CD4-positive, alpha-beta memory T cell (primary cell): ENCODE measurements at regions not wholly inside any gene's neighbourhood (a gene's known extent, or its start where the extent isn't known, plus 50 kb on each side); places are given as distances from the start of the nearest gene placed in this dataset.

Experiments
- CTCF ChIA-PET: fragments of 350-600 bp; sonication (Branson Sonifier 250); formaldehyde crosslinking; loops from one replicate; lab custom pipeline; 2021; ENCODE audit warnings: inconsistent platforms; ENCODE audit not compliant: partially characterized antibody; lab: Charles Lee
- POLR2A ChIA-PET: fragments of 350-600 bp; sonication (Branson Sonifier 250); formaldehyde crosslinking; loops from one replicate; lab custom pipeline; 2021; ENCODE audit not compliant: partially characterized antibody; lab: Charles Lee
- DNase-seq, 5 donors: peaks; one replicate each; pipeline versions ENCODE4 v3.0.0 to v3.0.0-alpha.2; 2020 to 2022; ENCODE audit warnings: mixed read lengths in 1 of 5
- H3K27ac ChIP-seq: one replicate; pipeline ENCODE4 v1.7.0; 2013; ENCODE audit warnings: low read depth, low read length
- H3K27me3 ChIP-seq: 2 replicates; pipeline ENCODE4 v1.7.0; 2013; ENCODE audit warnings: mild to moderate bottlenecking, low read length, moderate library complexity; ENCODE audit not compliant: insufficient read depth
- H3K36me3 ChIP-seq: 2 replicates; pipeline ENCODE4 v1.7.0; 2013; ENCODE audit warnings: mild to moderate bottlenecking, low read length, moderate library complexity; ENCODE audit not compliant: insufficient read depth
- H3K4me1 ChIP-seq: 2 replicates; pipeline ENCODE4 v1.7.0; 2013; ENCODE audit warnings: mild to moderate bottlenecking, low read length, moderate library complexity; ENCODE audit not compliant: insufficient read depth
- H3K4me3 ChIP-seq, 2 donors: one replicate each; pipeline ENCODE4 v1.7.0; 2013; ENCODE audit warnings: low read length in 2 of 2, mild to moderate bottlenecking in 1 of 2
- H3K9me3 ChIP-seq, 2 donors: one replicate each; pipeline ENCODE4 v1.7.0; 2013; ENCODE audit warnings: low read length in 2 of 2, control low read depth in 1 of 2; ENCODE audit not compliant: control insufficient read depth in 1 of 2
- H3K27ac Mint-ChIP-seq, 7 donors: one replicate each; pipeline ENCODE4 v1.8.0; 2020 to 2021; ENCODE audit warnings: mixed read lengths in 7 of 7, mild to moderate bottlenecking in 6 of 7, inconsistent platforms in 3 of 7, moderate library complexity in 3 of 7
- H3K27me3 Mint-ChIP-seq, 2 donors: one replicate each; pipeline ENCODE4 v1.8.0; 2020 to 2021; ENCODE audit warnings: mixed read lengths in 2 of 2
- H3K36me3 Mint-ChIP-seq, 2 donors: one replicate each; pipeline ENCODE4 v1.8.0; 2020 to 2021; ENCODE audit warnings: mixed read lengths in 2 of 2, inconsistent platforms in 1 of 2, mild to moderate bottlenecking in 1 of 2
- H3K4me1 Mint-ChIP-seq, 4 donors: one replicate each; pipeline ENCODE4 v1.8.0; 2020 to 2021; ENCODE audit warnings: mixed read lengths in 4 of 4, mild to moderate bottlenecking in 1 of 4
- H3K4me3 Mint-ChIP-seq, 8 donors: one replicate each; pipeline ENCODE4 v1.8.0; 2020 to 2021; ENCODE audit warnings: mixed read lengths in 8 of 8, mild to moderate bottlenecking in 7 of 8, moderate library complexity in 6 of 8, inconsistent platforms in 3 of 8
- H3K9me3 Mint-ChIP-seq, 8 donors: one replicate each; pipeline ENCODE4 v1.8.0; 2020 to 2021; ENCODE audit warnings: mixed read lengths in 8 of 8, mild to moderate bottlenecking in 5 of 8, inconsistent platforms in 3 of 8, moderate library complexity in 1 of 8
- intact Hi-C: fragments of 100-400 bp; cut with micrococcal nuclease; formaldehyde crosslinking; loops from one replicate; pipeline ENCODE4 v1.15.1; 2023

GRCh38 chr2:53302455-53302854 is 465.1 kb upstream of the CHAC2 start:
- no peak for DNase-seq
- Mint-ChIP-seq H3K36me3 (no peaks in the 10 kb centered on the region), H3K4me3 (no peak overlapping the region), H3K9me3 (peaks cover 0 to 3% (median 0%) of the 10 kb centered on the region in 8 donors), H3K4me1 (no peaks in the 10 kb centered on the region), H3K27me3 (no peaks in the 10 kb centered on the region), H3K27ac (no peak overlapping the region)
- no peak overlapping the region for H3K4me3 ChIP-seq
- no peaks in the 10 kb centered on the region for H3K9me3 ChIP-seq
- no peaks in the 10 kb centered on the region for H3K36me3 ChIP-seq
- ChIA-PET POLR2A (no interaction called here), CTCF (no interaction called here)
- no peaks in the 10 kb centered on the region for H3K27me3 ChIP-seq
- H3K4me1 ChIP-seq: no peaks in the 10 kb centered on the region
- intact Hi-C loops: no loop called here
- H3K27ac ChIP-seq: no peak overlapping the region

GRCh38 chr2:53289309-53290006 is 478.1 kb upstream of the CHAC2 start:
- CTCF ChIA-PET: no interaction called here
- Histone ChIP-seq H3K9me3 (no peaks in the 10 kb centered on the region), H3K36me3 (no peaks in the 10 kb centered on the region), H3K27ac (no peak overlapping the region), H3K4me1 (no peaks in the 10 kb centered on the region), H3K4me3 (no peak overlapping the region), H3K27me3 (no peaks in the 10 kb centered on the region)
- POLR2A ChIA-PET: no interaction called here
- no peak for DNase-seq
- Mint-ChIP-seq H3K36me3 (no peaks in the 10 kb centered on the region), H3K4me3 (no peak overlapping the region), H3K4me1 (no peaks in the 10 kb centered on the region), H3K9me3 (peaks cover 0 to 4% (median 0%) of the 10 kb centered on the region in 8 donors), H3K27me3 (peaks cover 0 to 1% of the 10 kb centered on the region in 2 donors), H3K27ac (no peak overlapping the region)
- intact Hi-C loops: no loop called here

- intact Hi-C loops: no loop called here
Measured at GRCh38 chr2:53286345-53286744, 481.3 kb upstream of the CHAC2 start.

GRCh38 chr2:53275743-53276142 is 491.9 kb upstream of the CHAC2 start:
- CTCF ChIA-PET: no interaction called here
- intact Hi-C loops: no loop called here
- no peaks in the 10 kb centered on the region for H3K36me3 Mint-ChIP-seq

More at GRCh38 chr2:53286345-53286744, 481.3 kb upstream of the CHAC2 start:
- H3K9me3 Mint-ChIP-seq: peaks cover 0 to 3% (median 0%) of the 10 kb centered on the region in 8 donors
- H3K27ac Mint-ChIP-seq: no peak overlapping the region
- Histone ChIP-seq H3K36me3 (no peaks in the 10 kb centered on the region), H3K9me3 (no peaks in the 10 kb centered on the region), H3K4me3 (no peak overlapping the region), H3K27ac (no peak overlapping the region), H3K4me1 (no peaks in the 10 kb centered on the region), H3K27me3 (no peaks in the 10 kb centered on the region)
- DNase-seq: no peak
- H3K27me3 Mint-ChIP-seq: peaks cover 0 to 1% of the 10 kb centered on the region in 2 donors
- no peaks in the 10 kb centered on the region for H3K36me3 Mint-ChIP-seq
- no peaks in the 10 kb centered on the region for H3K4me1 Mint-ChIP-seq
- ChIA-PET POLR2A (no interaction called here), CTCF (no interaction called here)
- no peak overlapping the region for H3K4me3 Mint-ChIP-seq

GRCh38 chr2:53268626-53269025 is 499.0 kb upstream of the CHAC2 start:
- Mint-ChIP-seq H3K27me3 (no peaks in the 10 kb centered on the region), H3K9me3 (peaks cover 0 to 3% (median 0%) of the 10 kb centered on the region in 8 donors), H3K36me3 (no peaks in the 10 kb centered on the region), H3K4me3 (no peak overlapping the region), H3K4me1 (no peaks in the 10 kb centered on the region), H3K27ac (no peak overlapping the region)
- Histone ChIP-seq H3K4me3 (no peak overlapping the region), H3K27ac (no peak overlapping the region), H3K9me3 (no peaks in the 10 kb centered on the region), H3K36me3 (no peaks in the 10 kb centered on the region), H3K27me3 (no peaks in the 10 kb centered on the region), H3K4me1 (no peaks in the 10 kb centered on the region)
- ChIA-PET CTCF (no interaction called here), POLR2A (no interaction called here)
- intact Hi-C loops: no loop called here
- DNase-seq: no peak

More at GRCh38 chr2:53275743-53276142, 491.9 kb upstream of the CHAC2 start:
- no peak overlapping the region for H3K4me3 ChIP-seq
- no peak overlapping the region for H3K4me3 Mint-ChIP-seq
- no peaks in the 10 kb centered on the region for H3K9me3 ChIP-seq
- peaks cover 0 to 4% (median 0%) of the 10 kb centered on the region in 8 donors for H3K9me3 Mint-ChIP-seq
- no peaks in the 10 kb centered on the region for H3K36me3 ChIP-seq
- no peaks in the 10 kb centered on the region for H3K4me1 ChIP-seq
- H3K4me1 Mint-ChIP-seq: peaks cover 0 to 3% (median 0%) of the 10 kb centered on the region in 4 donors
- H3K27ac ChIP-seq: no peak overlapping the region
- POLR2A ChIA-PET: no interaction called here
- H3K27me3 ChIP-seq: no peaks in the 10 kb centered on the region
- no peak for DNase-seq
- H3K27me3 Mint-ChIP-seq: no peaks in the 10 kb centered on the region
- no peak overlapping the region for H3K27ac Mint-ChIP-seq

GRCh38 chr2:53268086-53268485 is 499.5 kb upstream of the CHAC2 start:
- intact Hi-C loops: no loop called here
- no peak overlapping the region for H3K27ac ChIP-seq
- no peaks in the 10 kb centered on the region for H3K36me3 ChIP-seq
- H3K36me3 Mint-ChIP-seq: no peaks in the 10 kb centered on the region
- no peaks in the 10 kb centered on the region for H3K27me3 ChIP-seq
- peaks cover 0 to 3% (median 0%) of the 10 kb centered on the region in 8 donors for H3K9me3 Mint-ChIP-seq
- no peaks in the 10 kb centered on the region for H3K27me3 Mint-ChIP-seq
- no peak overlapping the region for H3K4me3 Mint-ChIP-seq
- no peak overlapping the region for H3K27ac Mint-ChIP-seq
- ChIA-PET CTCF (no interaction called here), POLR2A (no interaction called here)
- no peak overlapping the region for H3K4me3 ChIP-seq
- H3K4me1 Mint-ChIP-seq: no peaks in the 10 kb centered on the region
- peak in 2 of 5 donors; percentile 4 to 6 for DNase-seq
- H3K4me1 ChIP-seq: no peaks in the 10 kb centered on the region
- H3K9me3 ChIP-seq: no peaks in the 10 kb centered on the region

- no peaks in the 10 kb centered on the region for H3K9me3 ChIP-seq
- no peak overlapping the region for H3K27ac ChIP-seq
- no peaks in the 10 kb centered on the region for H3K4me1 Mint-ChIP-seq
- no peaks in the 10 kb centered on the region for H3K36me3 Mint-ChIP-seq
- no peaks in the 10 kb centered on the region for H3K27me3 ChIP-seq
- H3K27ac Mint-ChIP-seq: no peak overlapping the region
- DNase-seq: no peak
- intact Hi-C loops: no loop called here
- ChIA-PET CTCF (no interaction called here), POLR2A (no interaction called here)
- H3K4me3 ChIP-seq: no peak overlapping the region
- H3K36me3 ChIP-seq: no peaks in the 10 kb centered on the region
- H3K4me1 ChIP-seq: no peaks in the 10 kb centered on the region
- no peak overlapping the region for H3K4me3 Mint-ChIP-seq
- H3K27me3 Mint-ChIP-seq: no peaks in the 10 kb centered on the region
- H3K9me3 Mint-ChIP-seq: peaks cover 0 to 4% (median under 1%) of the 10 kb centered on the region in 8 donors
Measured at GRCh38 chr2:53265544-53266299, 501.9 kb upstream of the CHAC2 start.
